ENCODE measurements at regions not wholly inside any gene's neighbourhood (a gene's known extent, or its start where the extent isn't known, plus 50 kb on each side); places are given as distances from the start of the nearest gene placed in this dataset.
"Not testable (repeated sequence)": the region's sequence is repeated elsewhere in the genome, so short reads cannot be mapped to it uniquely, and the experiment has no call there.

- not testable (repeated sequence) for H3K4me3 ChIP-seq (ENCODE audit: low read length); H3K27me3 ChIP-seq (ENCODE audit: control insufficient read depth, insufficient read depth, low read length); H3K9me3 ChIP-seq (ENCODE audit: control insufficient read depth, low read length); H3K4me1 ChIP-seq (ENCODE audit: control insufficient read depth, insufficient read depth, low read length); H3K9ac ChIP-seq (ENCODE audit: low read length); H3K36me3 ChIP-seq (ENCODE audit: control insufficient read depth, insufficient read depth, low read length)
These were observed 130.8 kb downstream of the CCDC71L start for GRCh38 chr7:106530183-106530582.

GRCh38 chr7:106526617-106527016 lies 134.3 kb downstream of the CCDC71L start:
- H3K9me3 ChIP-seq (ENCODE audit: control insufficient read depth, low read length); H3K4me1 ChIP-seq (ENCODE audit: control insufficient read depth, insufficient read depth, low read length); H3K4me3 ChIP-seq (ENCODE audit: low read length); H3K27me3 ChIP-seq (ENCODE audit: control insufficient read depth, insufficient read depth, low read length); H3K9ac ChIP-seq (ENCODE audit: low read length); H3K36me3 ChIP-seq (ENCODE audit: control insufficient read depth, insufficient read depth, low read length): not testable (repeated sequence)

GRCh38 chr7:106524690-106525059 lies 136.3 kb downstream of the CCDC71L start:
- Histone ChIP-seq H3K4me3 (ENCODE audit: low read length) (no peak overlapping the region), H3K36me3 (ENCODE audit: control insufficient read depth, insufficient read depth, low read length) (no peaks in the 10 kb centered on the region), H3K9ac (ENCODE audit: low read length) (no peak overlapping the region), H3K9me3 (ENCODE audit: control insufficient read depth, low read length) (no peaks in the 10 kb centered on the region), H3K4me1 (ENCODE audit: control insufficient read depth, insufficient read depth, low read length) (no peaks in the 10 kb centered on the region), H3K27me3 (ENCODE audit: control insufficient read depth, insufficient read depth, low read length) (no peaks in the 10 kb centered on the region)

- Histone ChIP-seq H3K27me3 (ENCODE audit: control insufficient read depth, insufficient read depth, low read length) (peaks cover 2% of the 10 kb centered on the region), H3K9ac (ENCODE audit: low read length) (no peak overlapping the region), H3K9me3 (ENCODE audit: control insufficient read depth, low read length) (no peaks in the 10 kb centered on the region), H3K4me3 (ENCODE audit: low read length) (no peak overlapping the region), H3K4me1 (ENCODE audit: control insufficient read depth, insufficient read depth, low read length) (no peaks in the 10 kb centered on the region), H3K36me3 (ENCODE audit: control insufficient read depth, insufficient read depth, low read length) (no peaks in the 10 kb centered on the region)
These were observed 137.5 kb downstream of the CCDC71L start for GRCh38 chr7:106523482-106523881.

GRCh38 chr7:106522696-106523095 lies 138.3 kb downstream of the CCDC71L start:
- no peaks in the 10 kb centered on the region for H3K4me1 ChIP-seq (ENCODE audit: control insufficient read depth, insufficient read depth, low read length)

GRCh38 chr7:106521541-106521940 lies 139.4 kb downstream of the CCDC71L start:
- H3K27me3 ChIP-seq (ENCODE audit: control insufficient read depth, insufficient read depth, low read length), result peaks cover 6% of the 10 kb centered on the region
- no peak overlapping the region for H3K9ac ChIP-seq (ENCODE audit: low read length)
- H3K36me3 ChIP-seq (ENCODE audit: control insufficient read depth, insufficient read depth, low read length), result no peaks in the 10 kb centered on the region
- H3K4me3 ChIP-seq (ENCODE audit: low read length), result no peak overlapping the region
- no peaks in the 10 kb centered on the region for H3K4me1 ChIP-seq (ENCODE audit: control insufficient read depth, insufficient read depth, low read length)
- H3K9me3 ChIP-seq (ENCODE audit: control insufficient read depth, low read length), result no peaks in the 10 kb centered on the region

More at GRCh38 chr7:106522696-106523095, 138.3 kb downstream of the CCDC71L start:
- Histone ChIP-seq H3K36me3 (ENCODE audit: control insufficient read depth, insufficient read depth, low read length) (no peaks in the 10 kb centered on the region), H3K9ac (ENCODE audit: low read length) (no peak overlapping the region), H3K27me3 (ENCODE audit: control insufficient read depth, insufficient read depth, low read length) (peaks cover 6% of the 10 kb centered on the region), H3K4me3 (ENCODE audit: low read length) (no peak overlapping the region), H3K9me3 (ENCODE audit: control insufficient read depth, low read length) (no peaks in the 10 kb centered on the region)

- H3K27me3 ChIP-seq (ENCODE audit: control insufficient read depth, insufficient read depth, low read length), result peaks cover 6% of the 10 kb centered on the region
- no peaks in the 10 kb centered on the region for H3K9me3 ChIP-seq (ENCODE audit: control insufficient read depth, low read length)
- no peaks in the 10 kb centered on the region for H3K36me3 ChIP-seq (ENCODE audit: control insufficient read depth, insufficient read depth, low read length)
- no peaks in the 10 kb centered on the region for H3K4me1 ChIP-seq (ENCODE audit: control insufficient read depth, insufficient read depth, low read length)
- no peak overlapping the region for H3K9ac ChIP-seq (ENCODE audit: low read length)
- no peak overlapping the region for H3K4me3 ChIP-seq (ENCODE audit: low read length)
These were observed 139.9 kb downstream of the CCDC71L start for GRCh38 chr7:106520962-106521514.

GRCh38 chr7:106518967-106519366 lies 142.0 kb downstream of the CCDC71L start:
- H3K36me3 ChIP-seq (ENCODE audit: control insufficient read depth, insufficient read depth, low read length), result no peaks in the 10 kb centered on the region
- no peak overlapping the region for H3K9ac ChIP-seq (ENCODE audit: low read length)
- no peaks in the 10 kb centered on the region for H3K4me1 ChIP-seq (ENCODE audit: control insufficient read depth, insufficient read depth, low read length)
- H3K9me3 ChIP-seq (ENCODE audit: control insufficient read depth, low read length), result no peaks in the 10 kb centered on the region
- no peak overlapping the region for H3K4me3 ChIP-seq (ENCODE audit: low read length)
- peaks cover 6% of the 10 kb centered on the region for H3K27me3 ChIP-seq (ENCODE audit: control insufficient read depth, insufficient read depth, low read length)

GRCh38 chr7:106518239-106518638 lies 142.7 kb downstream of the CCDC71L start:
- Histone ChIP-seq H3K36me3 (ENCODE audit: control insufficient read depth, insufficient read depth, low read length) (no peaks in the 10 kb centered on the region), H3K27me3 (ENCODE audit: control insufficient read depth, insufficient read depth, low read length) (peaks cover 6% of the 10 kb centered on the region), H3K4me3 (ENCODE audit: low read length) (no peak overlapping the region), H3K9me3 (ENCODE audit: control insufficient read depth, low read length) (no peaks in the 10 kb centered on the region), H3K9ac (ENCODE audit: low read length) (no peak overlapping the region), H3K4me1 (ENCODE audit: control insufficient read depth, insufficient read depth, low read length) (no peaks in the 10 kb centered on the region)

- Histone ChIP-seq H3K9ac (ENCODE audit: low read length) (no peak overlapping the region), H3K36me3 (ENCODE audit: control insufficient read depth, insufficient read depth, low read length) (no peaks in the 10 kb centered on the region), H3K27me3 (ENCODE audit: control insufficient read depth, insufficient read depth, low read length) (peaks cover 6% of the 10 kb centered on the region), H3K4me1 (ENCODE audit: control insufficient read depth, insufficient read depth, low read length) (no peaks in the 10 kb centered on the region), H3K4me3 (ENCODE audit: low read length) (no peak overlapping the region), H3K9me3 (ENCODE audit: control insufficient read depth, low read length) (no peaks in the 10 kb centered on the region)
These were observed 143.4 kb downstream of the CCDC71L start for GRCh38 chr7:106517508-106517907.

- H3K36me3 ChIP-seq (ENCODE audit: control insufficient read depth, insufficient read depth, low read length), result no peaks in the 10 kb centered on the region
- no peaks in the 10 kb centered on the region for H3K4me1 ChIP-seq (ENCODE audit: control insufficient read depth, insufficient read depth, low read length)
- H3K4me3 ChIP-seq (ENCODE audit: low read length), result no peak overlapping the region
- no peak overlapping the region for H3K9ac ChIP-seq (ENCODE audit: low read length)
- peaks cover 6% of the 10 kb centered on the region for H3K27me3 ChIP-seq (ENCODE audit: control insufficient read depth, insufficient read depth, low read length)
- H3K9me3 ChIP-seq (ENCODE audit: control insufficient read depth, low read length), result no peaks in the 10 kb centered on the region
These were observed 145.6 kb downstream of the CCDC71L start for GRCh38 chr7:106515321-106515720.

GRCh38 chr7:106514881-106515280 lies 146.1 kb downstream of the CCDC71L start:
- no peaks in the 10 kb centered on the region for H3K9me3 ChIP-seq (ENCODE audit: control insufficient read depth, low read length)
- H3K27me3 ChIP-seq (ENCODE audit: control insufficient read depth, insufficient read depth, low read length), result peaks cover 6% of the 10 kb centered on the region
- no peak overlapping the region for H3K9ac ChIP-seq (ENCODE audit: low read length)
- H3K4me3 ChIP-seq (ENCODE audit: low read length), result no peak overlapping the region
- no peaks in the 10 kb centered on the region for H3K4me1 ChIP-seq (ENCODE audit: control insufficient read depth, insufficient read depth, low read length)
- no peaks in the 10 kb centered on the region for H3K36me3 ChIP-seq (ENCODE audit: control insufficient read depth, insufficient read depth, low read length)

- Histone ChIP-seq H3K9me3 (ENCODE audit: control insufficient read depth, low read length) (no peaks in the 10 kb centered on the region), H3K4me3 (ENCODE audit: low read length) (no peak overlapping the region), H3K9ac (ENCODE audit: low read length) (no peak overlapping the region), H3K36me3 (ENCODE audit: control insufficient read depth, insufficient read depth, low read length) (no peaks in the 10 kb centered on the region), H3K4me1 (ENCODE audit: control insufficient read depth, insufficient read depth, low read length) (no peaks in the 10 kb centered on the region), H3K27me3 (ENCODE audit: control insufficient read depth, insufficient read depth, low read length) (no peaks in the 10 kb centered on the region)
These were observed 148.7 kb downstream of the CCDC71L start for GRCh38 chr7:106512217-106512616.

Data from mucosa of stomach (tissue), 1 donor.